Hepatocyte (in vitro differentiated cells): ENCODE measurements at regions not wholly inside any gene's neighbourhood (a gene's known extent, or its start where the extent isn't known, plus 50 kb on each side); places are given as distances from the start of the nearest gene placed in this dataset.

Experiments used
- DNase-seq: peaks from one replicate; pipeline ENCODE4 v3.0.0-alpha.2; 2016; ENCODE audit warnings: low spot score
- H2AFZ ChIP-seq: fragments of 200-600 bp; sonication (generic); 2 replicates; pipeline ENCODE4 v1.6.0; 2016; ENCODE audit warnings: antibody characterized with exemption, mild to moderate bottlenecking
- H3K27ac ChIP-seq: fragments of 200-600 bp; sonication (generic); 2 replicates; pipeline ENCODE4 v1.5.1; 2016; ENCODE audit warnings: mild to moderate bottlenecking
- H3K27me3 ChIP-seq: fragments of 200-600 bp; sonication (generic); 2 replicates; pipeline ENCODE4 v1.6.1; 2016
- H3K36me3 ChIP-seq: fragments of 200-600 bp; sonication (generic); replicated peaks from 2 replicates; pipeline ENCODE4 v1.5.1; 2016; ENCODE audit warnings: low read depth; ENCODE audit not compliant: insufficient read depth
- H3K4me1 ChIP-seq: fragments of 200-600 bp; sonication (generic); 2 replicates; pipeline ENCODE4 v1.5.1; 2016; ENCODE audit warnings: mild to moderate bottlenecking, moderate library complexity; ENCODE audit not compliant: insufficient read depth
- H3K4me2 ChIP-seq: fragments of 200-600 bp; sonication (generic); 2 replicates; pipeline ENCODE4 v1.6.0; 2016
- H3K4me3 ChIP-seq: fragments of 200-600 bp; sonication (generic); 2 replicates; pipeline ENCODE4 v1.5.1; 2016; ENCODE audit warnings: mild to moderate bottlenecking
- H3K79me2 ChIP-seq: fragments of 200-600 bp; sonication (generic); 2 replicates; pipeline ENCODE4 v1.6.0; 2017; ENCODE audit warnings: mild to moderate bottlenecking
- H3K9me2 ChIP-seq: fragments of 200-600 bp; sonication (generic); replicated peaks from 2 replicates; pipeline ENCODE4 v1.6.0; 2017; ENCODE audit warnings: mild to moderate bottlenecking; ENCODE audit not compliant: insufficient read depth
- H3K9me3 ChIP-seq: fragments of 200-600 bp; sonication (generic); 2 replicates; pipeline ENCODE4 v1.5.1; 2016; ENCODE audit warnings: low read depth, mild to moderate bottlenecking
- H4K20me1 ChIP-seq: fragments of 200-600 bp; sonication (generic); 2 replicates; pipeline ENCODE4 v1.6.0; 2016; ENCODE audit warnings: mild to moderate bottlenecking; ENCODE audit not compliant: insufficient read depth, poor library complexity, severe bottlenecking
- CTCF ChIP-seq: fragments of 200-600 bp; sonication (generic); IDR thresholded peaks from 2 replicates; pipeline ENCODE4 v1.5.1; 2016; ENCODE audit warnings: antibody characterized with exemption, mild to moderate bottlenecking; ENCODE audit not compliant: poor library complexity
- EZH2 ChIP-seq: fragments of 200-600 bp; sonication (generic); IDR thresholded peaks from 2 replicates; pipeline ENCODE4 v1.6.1; 2016; ENCODE audit warnings: antibody characterized with exemption, mild to moderate bottlenecking, borderline replicate concordance
- EZH2phosphoT487 ChIP-seq: fragments of 200-600 bp; sonication (generic); IDR thresholded peaks from one replicate; pipeline ENCODE4 v1.6.1; 2018; ENCODE audit warnings: antibody characterized with exemption, mild to moderate bottlenecking, low read depth, moderate library complexity; ENCODE audit not compliant: unreplicated experiment, severe bottlenecking
- WGBS: methylation state at CpG from one replicate; pipeline ENCODE4 v1.1.6; 2016; ENCODE audit warnings: low lambda C conversion rate; ENCODE audit errors: missing lambda C conversion rate; 5-methylcytosine and 5-hydroxymethylcytosine counted together

- no peak for DNase-seq
Observed at GRCh38 chr3:166531730-166532129, 694.5 kb upstream of the BCHE start.

GRCh38 chr3:166527325-166527724, 690.1 kb upstream of the BCHE start:
- no peak for DNase-seq

More at GRCh38 chr3:166531730-166532129, 694.5 kb upstream of the BCHE start:
- Histone ChIP-seq H3K79me2 (no peaks in the 10 kb centered on the region), H3K4me2 (no peak overlapping the region), H4K20me1 (no peaks in the 10 kb centered on the region), H2AFZ (no peak overlapping the region), H3K27ac (no peak overlapping the region), H3K27me3 (no peaks in the 10 kb centered on the region), H3K36me3 (no peaks in the 10 kb centered on the region), H3K9me2 (no peaks in the 10 kb centered on the region), H3K4me1 (no peaks in the 10 kb centered on the region), H3K4me3 (no peak overlapping the region), H3K9me3 (no peaks in the 10 kb centered on the region)
- TF ChIP-seq EZH2 (no peak), EZH2phosphoT487 (no peak), CTCF (no peak)

GRCh38 chr3:166526881-166527280, 689.7 kb upstream of the BCHE start:
- 88% methylated on average over 2 of the region's 2 CpGs for WGBS
- Histone ChIP-seq H3K4me2 (no peak overlapping the region), H2AFZ (no peak overlapping the region), H3K36me3 (no peaks in the 10 kb centered on the region), H3K9me3 (no peaks in the 10 kb centered on the region), H3K4me3 (no peak overlapping the region), H3K27me3 (no peaks in the 10 kb centered on the region), H3K79me2 (no peaks in the 10 kb centered on the region), H4K20me1 (no peaks in the 10 kb centered on the region), H3K27ac (no peak overlapping the region), H3K4me1 (no peaks in the 10 kb centered on the region), H3K9me2 (no peaks in the 10 kb centered on the region)
- DNase-seq, result no peak
- TF ChIP-seq EZH2phosphoT487 (no peak), EZH2 (no peak)

More at GRCh38 chr3:166527325-166527724, 690.1 kb upstream of the BCHE start:
- H3K4me3 ChIP-seq, result no peak overlapping the region
- H3K9me2 ChIP-seq, result no peaks in the 10 kb centered on the region
- no peaks in the 10 kb centered on the region for H3K79me2 ChIP-seq
- TF ChIP-seq EZH2phosphoT487 (no peak), EZH2 (no peak), CTCF (no peak)
- H3K9me3 ChIP-seq, result no peaks in the 10 kb centered on the region
- H2AFZ ChIP-seq, result no peak overlapping the region
- no peaks in the 10 kb centered on the region for H3K27me3 ChIP-seq
- H4K20me1 ChIP-seq, result no peaks in the 10 kb centered on the region
- no peak overlapping the region for H3K27ac ChIP-seq
- no peaks in the 10 kb centered on the region for H3K4me1 ChIP-seq
- WGBS, result 52% methylated on average over 2 of the region's 2 CpGs
- H3K4me2 ChIP-seq, result no peak overlapping the region
- H3K36me3 ChIP-seq, result no peaks in the 10 kb centered on the region

GRCh38 chr3:166522017-166522416, 684.8 kb upstream of the BCHE start:
- WGBS, result 68% methylated on average over 3 of the region's 3 CpGs

More at GRCh38 chr3:166522017-166522416, 684.8 kb upstream of the BCHE start:
- Histone ChIP-seq H3K36me3 (no peaks in the 10 kb centered on the region), H3K4me2 (no peak overlapping the region), H3K4me1 (no peaks in the 10 kb centered on the region), H3K9me3 (peaks cover 4% of the 10 kb centered on the region), H4K20me1 (no peaks in the 10 kb centered on the region), H3K27me3 (no peaks in the 10 kb centered on the region), H3K79me2 (no peaks in the 10 kb centered on the region), H2AFZ (no peak overlapping the region), H3K9me2 (no peaks in the 10 kb centered on the region), H3K27ac (no peak overlapping the region), H3K4me3 (no peak overlapping the region)
- DNase-seq, result no peak
- no peak for TF ChIP-seq EZH2
- TF ChIP-seq EZH2phosphoT487, result no peak
- TF ChIP-seq CTCF, result no peak
